Colonic mucosa (tissue), 4 donors: ENCODE measurements at regions not wholly inside any gene's neighbourhood (a gene's known extent, or its start where the extent isn't known, plus 50 kb on each side); places are given as distances from the start of the nearest gene placed in this dataset.

ENCODE experiments used
- DNase-seq: peaks from one replicate; pipeline ENCODE4 v3.0.0-alpha.2; 2020
- H3K27ac ChIP-seq: fragments of 200-600 bp; one replicate; pipeline ENCODE4 v1.8.0; 2021
- H3K27me3 ChIP-seq: fragments of 200-600 bp; one replicate; pipeline ENCODE4 v1.8.0; 2021
- H3K36me3 ChIP-seq: fragments of 200-600 bp; one replicate; pipeline ENCODE4 v1.8.0; 2021
- H3K4me1 ChIP-seq: fragments of 200-600 bp; one replicate; pipeline ENCODE4 v1.8.0; 2021; ENCODE audit warnings: mild to moderate bottlenecking
- H3K4me3 ChIP-seq: fragments of 200-600 bp; one replicate; pipeline ENCODE4 v1.8.0; 2021
- H3K9ac ChIP-seq, 2 donors: one replicate each; pipeline ENCODE4 v1.7.0; 2013; ENCODE audit warnings: control low read depth in 2 of 2, low read depth in 2 of 2, low read length in 2 of 2
- H3K9me3 ChIP-seq: fragments of 200-600 bp; one replicate; pipeline ENCODE4 v1.8.0; 2021
- CTCF ChIP-seq: fragments of 200-600 bp; IDR thresholded peaks from one replicate; pipeline ENCODE4 v1.8.0; 2022; ENCODE audit warnings: antibody characterized with exemption, mild to moderate bottlenecking
- intact Hi-C: fragments of 100-400 bp; cut with DNase I; formaldehyde crosslinking; loops from one replicate; pipeline ENCODE4 v1.14.1; 2022
- donor health status: healthy.
- donor health status: DM: no; HTN: no; CAD: no.
- donor health status: DM: no; HTN: no; CAD: no.

GRCh38 chr3:164641071-164641470, 437.2 kb downstream of the SI start:
- no peak for DNase-seq
- no peak overlapping the region for H3K27ac ChIP-seq
- H3K27me3 ChIP-seq: no peaks in the 10 kb centered on the region
- intact Hi-C loops: no loop called here
- no peaks in the 10 kb centered on the region for H3K9me3 ChIP-seq
- TF ChIP-seq CTCF: no peak
- no peaks in the 10 kb centered on the region for H3K4me1 ChIP-seq
- H3K9ac ChIP-seq: no peak overlapping the region
- H3K4me3 ChIP-seq: no peak overlapping the region
- H3K36me3 ChIP-seq: no peaks in the 10 kb centered on the region

GRCh38 chr3:164640591-164640990, 437.7 kb downstream of the SI start:
- no peak for DNase-seq
- no peak overlapping the region for H3K27ac ChIP-seq
- H3K27me3 ChIP-seq: no peaks in the 10 kb centered on the region
- no peak for TF ChIP-seq CTCF
- H3K9me3 ChIP-seq: no peaks in the 10 kb centered on the region
- no peak overlapping the region for H3K9ac ChIP-seq
- no peaks in the 10 kb centered on the region for H3K36me3 ChIP-seq
- intact Hi-C loops: no loop called here
- no peak overlapping the region for H3K4me3 ChIP-seq
- no peaks in the 10 kb centered on the region for H3K4me1 ChIP-seq

GRCh38 chr3:164620956-164621355, 457.3 kb downstream of the SI start:
- no peak overlapping the region for H3K9ac ChIP-seq
- TF ChIP-seq CTCF: no peak
- H3K27me3 ChIP-seq: no peaks in the 10 kb centered on the region
- DNase-seq: no peak
- H3K36me3 ChIP-seq: no peaks in the 10 kb centered on the region
- H3K9me3 ChIP-seq: no peaks in the 10 kb centered on the region
- intact Hi-C loops: no loop called here
- H3K27ac ChIP-seq: no peak overlapping the region
- H3K4me3 ChIP-seq: no peak overlapping the region
- no peaks in the 10 kb centered on the region for H3K4me1 ChIP-seq

GRCh38 chr3:164620423-164620822, 457.9 kb downstream of the SI start:
- no peaks in the 10 kb centered on the region for H3K9me3 ChIP-seq
- no peak overlapping the region for H3K4me3 ChIP-seq
- no peak for TF ChIP-seq CTCF
- no peak overlapping the region for H3K9ac ChIP-seq
- no peak for DNase-seq
- H3K4me1 ChIP-seq: no peaks in the 10 kb centered on the region
- H3K27ac ChIP-seq: no peak overlapping the region
- H3K36me3 ChIP-seq: no peaks in the 10 kb centered on the region
- intact Hi-C loops: no loop called here
- no peaks in the 10 kb centered on the region for H3K27me3 ChIP-seq

GRCh38 chr3:164612751-164613150, 465.5 kb downstream of the SI start:
- H3K9me3 ChIP-seq: no peaks in the 10 kb centered on the region
- intact Hi-C loops: no loop called here
- no peak for TF ChIP-seq CTCF
- H3K4me3 ChIP-seq: no peak overlapping the region
- H3K36me3 ChIP-seq: no peaks in the 10 kb centered on the region
- no peaks in the 10 kb centered on the region for H3K27me3 ChIP-seq
- no peaks in the 10 kb centered on the region for H3K4me1 ChIP-seq
- no peak for DNase-seq
- no peak overlapping the region for H3K9ac ChIP-seq
- no peak overlapping the region for H3K27ac ChIP-seq
